ENCODE measurements at regions not wholly inside any gene's neighbourhood (a gene's known extent, or its start where the extent isn't known, plus 50 kb on each side); places are given as distances from the start of the nearest gene placed in this dataset.

- TF ChIP-seq CTCF (conservative IDR thresholded peaks at IDR 0.05; ENCODE audit: low read length) (no peak), EZH2phosphoT487 (IDR thresholded peaks at IDR 0.05; ENCODE audit: borderline replicate concordance) (no peak)
Measured at GRCh38 chr6:25205629-25206028, 73.5 kb upstream of the CARMIL1 start.

Measured in Loucy (cell line).